Heart left ventricle (tissue), 13 donors: ENCODE measurements at regions not wholly inside any gene's neighbourhood (a gene's known extent, or its start where the extent isn't known, plus 50 kb on each side); places are given as distances from the start of the nearest gene placed in this dataset.

Experiments
- CTCF ChIP-seq, 12 donors: fragments of 200-600 bp; sonication (generic) in 4 of 12; IDR thresholded peaks; one replicate each; pipeline versions ENCODE4 v1.5.0 to v1.8.0; 2018 to 2022; ENCODE audit warnings: antibody characterized with exemption in 12 of 12, mild to moderate bottlenecking in 5 of 12
- POLR2A ChIP-seq, 2 donors: fragments of 450-650 bp; IDR thresholded peaks; one replicate each; pipeline ENCODE4 v1.6.1; 2017; ENCODE audit warnings: antibody characterized with exemption in 2 of 2, mild to moderate bottlenecking in 2 of 2, moderate library complexity in 2 of 2
- donor health status: ischemic (EF 13 %, LVEDD 7.1; RV severe dilation, severe dysfunction).
- donor health status: DM: no; HTN: yes; CAD: no.
- donor health status: DM: no; HTN: no; CAD: no.
- donor health status: ischemic (EF 25% LVEDD 6.9; RV normal size, moderate dysfunction).
- donor health status: ischemic (EF 25% LVEDD 5.7; RV mildly dilated, moderate dysfunction).
- donor health status: ischemic (EF 35%, LVEDD 5.7; RV mildly dilated, moderate dysfunction).
- donor health status: nonischemic (EF 11% LVEDD 7.7; RV severe dilation, severe dysfunction).
- donor health status: DM: yes; HTN: yes; CAD: no.
- donor health status: PGD.
- donor health status: ischemic (EF 29% LVEDD 5.4; RV normal size, mild dysfunction).
- donor health status: nonischemic (EF 23%, LVEDD 6.1; RV moderate dilation, normal function).

GRCh38 chr22:25485626-25486545 lies 78.6 kb upstream of the GRK3 start:
- TF ChIP-seq CTCF (IDR thresholded peaks at IDR 0.05) (no peak), POLR2A (IDR thresholded peaks at IDR 0.05) (no peak)
